PFSK-1 (cell line): ENCODE measurements at regions not wholly inside any gene's neighbourhood (a gene's known extent, or its start where the extent isn't known, plus 50 kb on each side); places are given as distances from the start of the nearest gene placed in this dataset.

Source experiments
- FOXP2 ChIP-seq: optimal IDR thresholded peaks from 2 replicates; pipeline ENCODE3; 2011; ENCODE audit warnings: borderline replicate concordance, control low read depth, inconsistent platforms; ENCODE audit not compliant: insufficient read depth; ENCODE audit errors: extremely low read length, extremely low read depth
- POLR2AphosphoS5 ChIP-seq: IDR thresholded peaks from 2 replicates; pipeline ENCODE4 v1.6.1; 2012; ENCODE audit warnings: low read depth, mild to moderate bottlenecking, control low read depth, low read length, moderate library complexity
- SIN3A ChIP-seq: IDR thresholded peaks from 2 replicates; pipeline ENCODE4 v1.6.1; 2012; ENCODE audit warnings: mild to moderate bottlenecking, low read length, moderate library complexity, borderline replicate concordance; ENCODE audit not compliant: insufficient read depth
- TAF1 ChIP-seq: IDR thresholded peaks from 2 replicates; pipeline ENCODE4 v1.6.1; 2012; ENCODE audit warnings: low read length, control low read depth, borderline replicate concordance; ENCODE audit not compliant: insufficient read depth
- TF ChIP-seq, protein P1 (sequence below), 2 experiments: IDR thresholded peaks; 2 replicates each; pipeline versions ENCODE4 v1.6.1 to v1.8.0; 2011 to 2012; ENCODE audit warnings: low read depth in 2 of 2, low read length in 2 of 2, control low read depth in 1 of 2, inconsistent platforms in 1 of 2, mild to moderate bottlenecking in 1 of 2, moderate library complexity in 1 of 2; ENCODE audit not compliant: insufficient read depth in 1 of 2

DNA sequence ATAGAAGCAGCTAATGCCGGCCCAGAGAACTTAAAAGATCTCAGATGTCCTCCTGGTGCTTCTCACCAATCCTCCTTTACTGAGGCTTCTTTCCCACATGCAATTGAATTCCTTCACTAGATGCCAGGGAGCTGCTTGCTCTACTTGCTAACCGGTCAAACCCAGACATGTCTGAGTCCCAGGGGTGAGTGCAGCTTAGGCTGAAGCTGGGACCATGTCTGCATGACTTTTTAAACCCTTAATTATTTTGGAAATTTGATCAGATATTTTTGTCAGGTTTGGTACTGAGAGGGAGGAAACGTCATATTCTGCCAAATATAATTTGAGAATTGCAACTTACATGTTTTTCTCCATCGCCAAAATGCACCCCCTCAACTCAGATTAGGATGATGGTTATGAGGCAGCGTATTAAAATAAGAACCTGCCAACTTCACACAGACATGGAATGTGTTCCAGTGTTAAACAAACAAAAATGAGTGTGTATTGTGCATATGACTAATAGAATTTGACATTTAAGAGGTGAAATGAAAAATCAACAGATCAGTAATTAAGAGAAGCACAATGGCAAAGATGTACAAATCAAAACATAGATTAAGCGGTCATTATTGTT is 529.5 kb downstream of the ETS1 start:
- no peak for TF ChIP-seq POLR2AphosphoS5
- no peak for TF ChIP-seq FOXP2
- TF ChIP-seq, protein P1, sequence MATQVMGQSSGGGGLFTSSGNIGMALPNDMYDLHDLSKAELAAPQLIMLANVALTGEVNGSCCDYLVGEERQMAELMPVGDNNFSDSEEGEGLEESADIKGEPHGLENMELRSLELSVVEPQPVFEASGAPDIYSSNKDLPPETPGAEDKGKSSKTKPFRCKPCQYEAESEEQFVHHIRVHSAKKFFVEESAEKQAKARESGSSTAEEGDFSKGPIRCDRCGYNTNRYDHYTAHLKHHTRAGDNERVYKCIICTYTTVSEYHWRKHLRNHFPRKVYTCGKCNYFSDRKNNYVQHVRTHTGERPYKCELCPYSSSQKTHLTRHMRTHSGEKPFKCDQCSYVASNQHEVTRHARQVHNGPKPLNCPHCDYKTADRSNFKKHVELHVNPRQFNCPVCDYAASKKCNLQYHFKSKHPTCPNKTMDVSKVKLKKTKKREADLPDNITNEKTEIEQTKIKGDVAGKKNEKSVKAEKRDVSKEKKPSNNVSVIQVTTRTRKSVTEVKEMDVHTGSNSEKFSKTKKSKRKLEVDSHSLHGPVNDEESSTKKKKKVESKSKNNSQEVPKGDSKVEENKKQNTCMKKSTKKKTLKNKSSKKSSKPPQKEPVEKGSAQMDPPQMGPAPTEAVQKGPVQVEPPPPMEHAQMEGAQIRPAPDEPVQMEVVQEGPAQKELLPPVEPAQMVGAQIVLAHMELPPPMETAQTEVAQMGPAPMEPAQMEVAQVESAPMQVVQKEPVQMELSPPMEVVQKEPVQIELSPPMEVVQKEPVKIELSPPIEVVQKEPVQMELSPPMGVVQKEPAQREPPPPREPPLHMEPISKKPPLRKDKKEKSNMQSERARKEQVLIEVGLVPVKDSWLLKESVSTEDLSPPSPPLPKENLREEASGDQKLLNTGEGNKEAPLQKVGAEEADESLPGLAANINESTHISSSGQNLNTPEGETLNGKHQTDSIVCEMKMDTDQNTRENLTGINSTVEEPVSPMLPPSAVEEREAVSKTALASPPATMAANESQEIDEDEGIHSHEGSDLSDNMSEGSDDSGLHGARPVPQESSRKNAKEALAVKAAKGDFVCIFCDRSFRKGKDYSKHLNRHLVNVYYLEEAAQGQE (IDR thresholded peaks at IDR 0.05; ENCODE audit: insufficient read depth in 1 of 2, low read depth in 2 of 2, low read length in 2 of 2): no peak
- TF ChIP-seq TAF1: no peak
- TF ChIP-seq SIN3A: no peak

DNA sequence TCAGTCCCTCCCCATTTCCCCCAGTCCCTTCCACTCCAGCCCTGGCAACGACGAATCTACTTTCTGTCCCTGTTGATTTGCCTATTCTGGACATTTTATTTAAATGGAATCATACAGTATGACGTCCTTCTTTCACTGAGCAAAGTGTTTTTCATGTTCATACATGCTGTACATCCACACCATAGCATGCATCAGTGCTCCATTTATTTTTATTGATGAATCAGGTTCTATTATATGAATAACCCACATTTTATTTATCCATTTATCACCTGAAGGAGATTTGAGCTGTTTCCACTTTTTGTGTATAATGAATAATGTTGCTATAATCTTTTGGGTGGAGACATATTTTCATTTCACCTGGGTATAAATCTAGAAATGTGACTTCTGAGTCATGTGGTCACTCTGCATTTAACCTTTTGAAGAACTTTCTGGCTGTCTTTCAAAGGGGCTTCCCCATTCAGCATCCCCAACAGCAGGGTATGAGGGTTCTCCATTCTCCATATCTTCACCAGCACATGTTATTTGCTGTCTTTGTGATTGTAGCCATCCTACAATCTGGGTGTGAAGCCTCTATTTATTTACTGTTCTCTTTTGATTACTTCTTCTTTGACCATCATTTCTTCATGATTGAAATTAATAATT is 531.7 kb downstream of the ETS1 start:
- TF ChIP-seq FOXP2 (no peak), SIN3A (no peak), TAF1 (no peak), POLR2AphosphoS5 (no peak)
- TF ChIP-seq, protein P1 (IDR thresholded peaks at IDR 0.05; ENCODE audit: insufficient read depth in 1 of 2, low read depth in 2 of 2, low read length in 2 of 2): no peak

DNA sequence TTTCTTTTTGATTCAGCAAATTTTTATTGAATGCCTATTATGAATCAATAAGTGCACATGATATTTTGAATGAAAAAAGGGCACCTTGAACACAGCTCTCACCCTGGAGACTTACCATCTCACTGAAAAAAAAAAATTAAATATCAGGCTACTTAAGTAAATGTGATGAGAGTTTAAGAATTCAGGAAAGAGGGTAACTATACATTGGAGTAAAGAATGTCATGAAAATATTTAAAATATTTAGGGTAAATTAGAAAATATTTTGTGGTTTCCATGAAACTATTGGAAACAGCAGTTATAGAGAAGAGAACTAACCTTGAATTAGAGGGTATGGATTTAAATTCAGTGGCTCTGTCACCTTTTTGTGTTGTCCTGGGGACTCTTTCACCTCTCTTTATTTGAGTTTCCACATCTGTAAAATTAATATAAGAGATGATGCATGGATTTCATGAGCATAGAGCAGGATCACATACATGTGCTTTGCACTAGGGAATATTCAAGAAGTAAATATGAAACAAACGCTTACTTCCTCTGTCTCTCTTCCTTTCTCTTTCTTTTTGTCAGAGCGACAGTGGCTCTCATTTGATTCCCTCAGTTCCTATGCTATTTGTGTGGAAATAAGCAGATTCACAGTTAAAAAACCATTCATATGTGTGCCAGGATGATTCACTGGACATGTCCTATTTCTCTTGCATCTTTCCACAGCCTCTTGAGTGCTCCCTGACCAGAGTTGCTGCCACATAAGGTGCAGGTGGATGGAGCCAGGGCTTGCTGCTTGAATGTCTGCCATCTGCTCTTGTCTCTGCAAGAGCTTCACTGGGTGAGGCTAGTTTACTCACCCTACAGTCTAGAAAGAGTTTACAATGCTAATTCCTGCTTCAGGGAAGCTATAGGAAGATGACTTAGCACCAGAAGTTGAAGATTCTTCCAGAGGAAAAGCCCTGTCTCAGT is 533.1 kb downstream of the ETS1 start:
- no peak for TF ChIP-seq TAF1

DNA sequence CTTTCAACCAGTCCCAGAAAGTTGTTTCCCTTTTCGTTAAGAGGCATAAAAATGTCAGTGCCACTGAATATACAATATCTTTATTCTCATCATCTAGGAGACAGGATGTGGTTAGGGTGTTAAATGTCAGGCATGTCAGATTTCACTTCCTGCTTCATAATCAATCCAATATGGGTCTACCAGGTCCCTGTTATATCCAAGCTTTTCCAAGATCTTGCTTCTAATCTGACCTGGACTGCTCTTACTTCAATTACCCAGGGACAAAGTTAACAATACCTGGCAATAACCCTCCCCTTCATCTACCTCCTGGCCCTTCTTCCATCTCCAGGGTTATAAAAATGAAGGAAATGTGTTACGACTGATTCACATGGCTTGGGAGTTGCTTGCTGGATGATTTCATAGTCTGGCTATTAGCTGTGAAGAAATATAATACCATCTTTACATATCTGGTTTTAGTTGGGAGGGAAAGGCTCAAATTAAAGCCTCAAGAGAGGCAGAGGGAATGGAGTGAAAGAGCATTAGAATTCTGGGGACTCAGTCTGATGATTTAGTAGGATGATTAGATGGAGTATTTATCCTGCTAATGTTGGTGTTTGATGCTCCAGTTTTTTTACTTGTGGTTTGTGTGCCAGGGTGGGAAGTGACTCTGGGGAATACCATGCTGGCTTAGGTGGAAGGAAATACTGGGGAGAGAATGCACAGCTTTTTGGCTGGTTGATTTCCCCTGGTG is 534.3 kb downstream of the ETS1 start:
- no peak for TF ChIP-seq TAF1
- no peak for TF ChIP-seq FOXP2
- TF ChIP-seq, protein P1 (IDR thresholded peaks at IDR 0.05; ENCODE audit: insufficient read depth in 1 of 2, low read depth in 2 of 2, low read length in 2 of 2): no peak
- TF ChIP-seq SIN3A: no peak
- TF ChIP-seq POLR2AphosphoS5: 0 out of 2 replicates have a peak, but pooled peaks have one; percentile 22

DNA sequence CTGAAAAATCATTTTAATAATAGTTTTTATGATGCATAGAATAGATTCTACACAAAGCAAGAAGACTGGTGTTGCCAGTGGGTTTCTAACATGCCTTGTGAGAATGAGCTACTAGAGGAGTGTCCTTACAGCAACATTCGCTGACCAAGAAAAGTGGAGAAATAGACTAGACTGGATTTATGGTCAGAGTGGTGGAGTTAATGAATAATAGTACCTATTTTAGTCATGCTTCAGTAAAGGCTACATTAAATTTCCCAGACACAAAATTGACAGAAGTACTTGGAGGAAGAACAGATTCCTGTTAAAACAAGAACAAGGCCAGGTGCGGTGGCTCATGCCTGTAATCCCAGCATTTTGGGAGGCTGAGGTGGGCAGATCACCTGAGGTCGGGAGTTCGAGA is 539.2 kb downstream of the ETS1 start:
- TF ChIP-seq SIN3A (no peak), FOXP2 (no peak), POLR2AphosphoS5 (no peak), TAF1 (no peak)
- TF ChIP-seq, protein P1 (IDR thresholded peaks at IDR 0.05; ENCODE audit: insufficient read depth in 1 of 2, low read depth in 2 of 2, low read length in 2 of 2): no peak
